Endothelial cell of hepatic sinusoid (primary cell): ENCODE measurements at regions not wholly inside any gene's neighbourhood (a gene's known extent, or its start where the extent isn't known, plus 50 kb on each side); places are given as distances from the start of the nearest gene placed in this dataset.
"Not testable (repeated sequence)": the region's sequence is repeated elsewhere in the genome, so short reads cannot be mapped to it uniquely, and the experiment has no call there.

Experiments
- in situ Hi-C: cut with HindIII; loops from 2 replicates; pipeline ENCODE4 v1.10.0; 2017; ENCODE audit warnings: low sequenced_read_pairs

GRCh38 chr5:40356248-40356647 lies 323.5 kb upstream of the PTGER4 start:
- in situ Hi-C loops = no loop called here

GRCh38 chr5:40355846-40356245 lies 323.9 kb upstream of the PTGER4 start:
- in situ Hi-C loops = no loop called here

GRCh38 chr5:40355181-40355580 lies 324.5 kb upstream of the PTGER4 start:
- in situ Hi-C loops = no loop called here

- in situ Hi-C loops = no loop called here
Observed at GRCh38 chr5:40354171-40354570, 325.5 kb upstream of the PTGER4 start.

- in situ Hi-C loops = no loop called here
Observed at GRCh38 chr5:40353442-40353841, 326.3 kb upstream of the PTGER4 start.

- in situ Hi-C loops = no loop called here
Observed at GRCh38 chr5:40347981-40348725, 331.6 kb upstream of the PTGER4 start.

GRCh38 chr5:40346901-40347300 lies 332.8 kb upstream of the PTGER4 start:
- in situ Hi-C loops = no loop called here

- in situ Hi-C loops = not testable (repeated sequence)
Observed at GRCh38 chr5:40338434-40338833, 341.3 kb upstream of the PTGER4 start.

- in situ Hi-C loops = no loop called here
Observed at GRCh38 chr5:40334242-40334635, 345.5 kb upstream of the PTGER4 start.

- in situ Hi-C loops = no loop called here
Observed at GRCh38 chr5:40333459-40334241, 346.1 kb upstream of the PTGER4 start.

- in situ Hi-C loops = no loop called here
Observed at GRCh38 chr5:40332970-40333369, 346.7 kb upstream of the PTGER4 start.

- in situ Hi-C loops = no loop called here
Observed at GRCh38 chr5:40331616-40332015, 348.1 kb upstream of the PTGER4 start.

GRCh38 chr5:40321514-40321913 lies 358.2 kb upstream of the PTGER4 start:
- in situ Hi-C loops = no loop called here

- in situ Hi-C loops = no loop called here
Observed at GRCh38 chr5:40318395-40318794, 361.3 kb upstream of the PTGER4 start.

- in situ Hi-C loops = no loop called here
Observed at GRCh38 chr5:40317023-40317422, 362.7 kb upstream of the PTGER4 start.

GRCh38 chr5:40315126-40315525 lies 364.6 kb upstream of the PTGER4 start:
- in situ Hi-C loops = no loop called here

- in situ Hi-C loops = no loop called here
Observed at GRCh38 chr5:40314275-40314674, 365.4 kb upstream of the PTGER4 start.

GRCh38 chr5:40312205-40312604 lies 367.5 kb upstream of the PTGER4 start:
- in situ Hi-C loops = no loop called here

GRCh38 chr5:40309851-40310250 lies 369.9 kb upstream of the PTGER4 start:
- in situ Hi-C loops = no loop called here

GRCh38 chr5:40308867-40309266 lies 370.8 kb upstream of the PTGER4 start:
- in situ Hi-C loops = no loop called here

- in situ Hi-C loops = no loop called here
Observed at GRCh38 chr5:40307920-40308319, 371.8 kb upstream of the PTGER4 start.

GRCh38 chr5:40306869-40307487 lies 372.7 kb upstream of the PTGER4 start:
- in situ Hi-C loops = no loop called here
